Activated T-cell treated with anti-CD3 and anti-CD28 coated beads, Interleukin-2, amount 50 U/mL, for 48 hours (primary cell): ENCODE measurements at regions not wholly inside any gene's neighbourhood (a gene's known extent, or its start where the extent isn't known, plus 50 kb on each side); places are given as distances from the start of the nearest gene placed in this dataset.
"Not testable (repeated sequence)": the region's sequence is repeated elsewhere in the genome, so short reads cannot be mapped to it uniquely, and the experiment has no call there.

ENCODE experiments used
- DNase-seq, 2 experiments: peaks; one replicate each; pipeline ENCODE4 v3.0.0-alpha.2; 2020

DNA sequence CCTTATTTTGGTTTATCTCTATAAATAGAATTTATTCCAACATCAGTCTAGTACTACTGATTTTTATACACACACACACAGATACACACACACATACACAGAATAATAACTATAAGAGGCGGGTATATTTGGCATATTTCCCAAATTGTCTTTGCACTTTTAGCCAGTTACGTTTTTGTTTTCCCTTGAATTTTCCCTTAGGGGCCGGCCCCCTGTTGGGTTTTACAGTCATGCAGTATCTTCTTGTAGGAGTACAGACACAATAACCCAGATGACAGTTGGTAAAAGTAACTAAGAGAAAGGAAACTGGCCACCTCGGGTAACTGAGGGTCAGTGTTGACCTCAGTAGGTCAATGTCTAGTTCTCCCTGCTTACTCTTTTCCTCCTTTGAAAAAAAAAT is 50.9 kb downstream of the DISP1 start:
- DNase-seq: no peak

DNA sequence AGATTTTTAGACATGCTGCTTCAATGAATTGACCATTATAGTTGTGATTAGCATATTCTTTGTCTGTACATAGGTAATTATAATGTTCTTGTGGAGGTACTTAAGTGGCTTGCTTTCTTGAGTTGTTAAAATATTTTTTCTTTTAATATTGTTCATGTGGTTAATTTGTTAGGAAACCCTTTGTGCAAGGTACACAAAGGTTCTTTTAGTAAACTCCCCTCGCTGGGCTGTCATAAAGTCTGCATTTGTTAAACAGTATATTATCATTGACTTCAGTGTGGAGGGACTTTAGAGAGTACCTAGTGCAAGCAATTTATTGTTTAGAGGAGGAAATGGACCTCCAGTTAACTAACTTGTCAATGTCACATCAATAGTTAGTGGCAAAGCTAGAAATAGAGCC is 52.5 kb downstream of the DISP1 start:
- DNase-seq: no peak

DNA sequence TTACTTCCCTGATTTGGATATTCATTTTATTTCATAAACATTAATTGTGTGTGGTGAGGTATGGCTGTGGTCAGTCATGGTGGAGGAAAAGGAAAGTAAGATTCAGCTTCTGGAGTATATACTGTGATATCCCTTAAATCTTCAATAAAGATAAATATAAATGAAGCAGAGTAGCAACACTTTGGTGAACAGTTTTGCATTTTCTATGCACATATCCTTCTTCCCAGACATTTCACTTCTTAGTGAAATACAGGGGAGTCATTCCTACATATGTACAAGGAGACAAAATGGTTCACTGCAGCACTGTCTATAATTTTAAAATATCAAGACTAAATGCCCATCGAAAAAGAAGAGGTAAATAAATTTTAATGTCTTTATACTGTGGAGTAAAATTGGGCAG is 61.3 kb downstream of the DISP1 start:
- DNase-seq: no peak

DNA sequence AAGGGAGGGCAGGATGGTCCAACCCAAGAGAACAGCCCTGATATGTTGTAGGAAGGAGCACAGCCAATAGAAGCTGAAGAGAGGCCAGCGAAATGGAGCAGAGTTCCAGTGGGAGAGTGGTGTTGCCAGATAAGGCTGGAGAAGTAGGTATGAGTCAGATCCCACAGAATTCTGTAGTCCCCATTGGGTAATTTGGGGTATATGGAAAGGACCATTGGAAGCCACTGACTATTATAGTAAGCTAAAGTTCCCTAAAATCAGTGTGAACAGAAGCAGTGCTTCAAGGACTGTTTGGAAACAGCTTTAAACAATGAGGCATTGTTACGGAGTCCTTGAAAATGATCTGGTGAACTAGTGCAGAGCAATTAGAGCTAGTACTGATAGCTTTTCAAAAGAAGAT is 63.0 kb downstream of the DISP1 start:
- no peak for DNase-seq

DNA sequence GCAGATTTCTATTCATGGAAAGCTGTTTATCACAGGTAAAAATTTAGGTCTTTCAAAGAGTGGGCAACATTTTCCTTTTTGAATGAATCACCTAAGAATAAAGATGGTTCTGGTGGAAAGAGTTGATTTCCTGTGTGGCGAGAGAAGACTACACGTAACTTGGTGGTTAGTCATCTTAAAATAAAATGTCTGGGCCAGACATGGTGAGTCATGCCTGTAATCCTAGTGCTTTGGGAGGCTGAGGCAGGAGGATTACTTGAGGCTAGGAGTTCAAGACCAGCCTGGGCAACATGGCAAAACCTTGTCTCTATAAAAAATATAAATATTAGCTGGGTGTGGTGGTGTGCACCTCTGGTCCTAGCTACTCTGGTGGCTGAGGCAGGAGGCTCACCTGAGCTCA is 65.7 kb downstream of the DISP1 start:
- DNase-seq: peak in 1 of 2 experiments; percentile 35

DNA sequence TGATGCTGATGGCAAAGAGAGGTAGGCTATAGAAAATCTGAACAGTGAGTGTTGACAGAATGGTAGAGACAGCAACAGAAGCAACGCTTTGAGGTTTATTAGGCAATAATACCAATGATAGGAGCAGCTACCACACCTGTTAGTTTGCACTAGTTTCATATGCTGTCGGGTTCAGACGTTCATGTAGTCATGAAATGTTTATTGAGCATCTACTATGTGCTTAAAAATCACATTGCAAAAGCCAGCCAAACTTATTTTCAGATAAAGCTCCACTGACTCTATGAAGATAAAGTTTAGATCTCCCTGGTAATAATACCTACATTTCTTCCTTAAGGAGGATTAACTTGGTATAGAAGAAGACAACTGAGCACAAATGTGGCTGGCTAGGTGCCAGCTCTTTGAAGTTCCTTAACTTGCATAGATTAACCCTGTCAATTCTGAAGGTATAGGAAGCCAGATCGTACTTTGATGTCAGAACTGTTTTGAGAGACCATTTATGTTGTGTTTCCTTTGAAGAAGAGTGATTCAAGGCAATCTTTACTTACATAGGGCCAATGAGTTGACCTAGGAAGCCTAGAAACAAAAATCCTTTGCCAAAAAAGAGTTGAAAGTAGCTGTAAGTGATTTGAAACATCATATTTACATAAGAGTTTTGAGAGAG is 71.5 kb downstream of the DISP1 start:
- DNase-seq: no peak

DNA sequence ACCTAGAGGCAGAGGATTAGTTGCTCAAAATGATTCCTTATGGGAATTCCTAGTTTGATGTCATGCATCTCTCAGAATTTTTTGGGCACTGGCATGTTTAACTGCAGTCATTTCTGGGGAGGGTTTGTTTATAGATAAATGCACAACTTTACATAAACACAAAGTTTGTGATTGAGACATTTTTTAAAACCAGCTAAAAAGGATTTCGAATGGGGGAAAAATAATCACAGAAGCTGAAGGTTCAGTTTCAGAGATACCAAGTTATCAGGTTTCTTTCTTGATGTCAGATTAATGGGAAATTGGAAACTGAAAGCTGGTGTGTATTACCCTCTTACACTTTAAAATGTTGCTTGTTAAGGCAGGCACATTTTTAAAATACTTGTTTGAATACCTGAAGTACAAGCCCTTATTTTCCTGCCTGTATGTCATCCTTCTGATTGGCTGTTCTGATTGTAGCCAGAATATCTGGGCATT is 72.1 kb downstream of the DISP1 start:
- DNase-seq: no peak

DNA sequence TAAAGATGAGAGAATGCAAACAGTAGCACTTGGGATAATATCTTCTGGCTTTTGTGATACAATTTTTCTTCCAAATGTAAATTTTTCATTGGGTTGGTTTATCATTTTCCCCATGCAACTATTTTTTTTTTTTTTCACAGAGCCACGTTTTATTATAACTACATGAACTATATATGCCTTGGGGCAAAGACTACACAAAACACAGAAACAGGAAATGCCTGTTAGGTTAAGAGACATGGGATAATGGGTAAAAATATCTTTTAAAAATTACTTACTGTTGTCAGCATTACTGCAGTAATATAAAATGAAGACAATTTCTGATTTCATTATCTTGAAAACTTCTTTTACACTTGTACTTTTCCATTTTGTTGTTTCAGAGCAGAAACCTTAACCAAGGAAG is 74.6 kb downstream of the DISP1 start:
- DNase-seq: no peak

DNA sequence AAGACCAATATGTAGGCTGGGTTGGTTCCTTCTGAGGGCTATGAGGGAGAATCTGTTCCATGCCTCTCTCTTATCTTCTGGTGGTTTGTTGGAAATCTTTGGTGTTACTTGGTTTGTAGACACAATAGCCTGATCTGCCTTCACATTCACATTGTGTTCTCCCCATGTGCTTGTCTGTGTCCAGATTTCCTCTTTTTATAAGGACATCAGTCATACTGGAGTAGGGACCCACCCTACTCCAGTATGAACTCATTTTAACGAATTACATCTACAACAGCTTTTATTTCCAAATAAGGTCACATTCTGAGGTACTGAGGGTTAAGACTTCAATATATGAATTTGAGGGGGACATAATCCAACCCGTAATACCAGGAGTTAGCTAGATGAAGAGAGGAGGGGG is 75.9 kb downstream of the DISP1 start:
- no peak for DNase-seq

DNA sequence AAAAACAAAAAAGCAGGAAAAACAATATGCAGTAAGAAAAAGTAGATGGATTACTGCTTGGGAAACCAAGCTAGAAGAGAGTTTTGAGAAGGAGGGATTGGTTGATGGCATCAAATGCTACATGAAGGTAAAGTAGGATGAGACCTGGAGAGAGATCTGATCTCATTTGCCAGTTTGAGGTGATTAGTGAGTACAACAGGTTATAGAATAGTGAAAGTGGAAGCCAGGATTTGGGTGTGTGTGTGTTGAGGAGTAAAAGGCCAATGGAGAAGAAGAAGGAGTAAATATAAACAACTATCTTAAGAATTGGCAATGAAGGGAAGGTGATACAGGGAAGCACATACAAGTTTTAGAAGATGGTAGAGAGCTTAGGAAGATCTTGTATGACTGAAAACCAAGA is 76.7 kb downstream of the DISP1 start:
- no peak for DNase-seq

DNA sequence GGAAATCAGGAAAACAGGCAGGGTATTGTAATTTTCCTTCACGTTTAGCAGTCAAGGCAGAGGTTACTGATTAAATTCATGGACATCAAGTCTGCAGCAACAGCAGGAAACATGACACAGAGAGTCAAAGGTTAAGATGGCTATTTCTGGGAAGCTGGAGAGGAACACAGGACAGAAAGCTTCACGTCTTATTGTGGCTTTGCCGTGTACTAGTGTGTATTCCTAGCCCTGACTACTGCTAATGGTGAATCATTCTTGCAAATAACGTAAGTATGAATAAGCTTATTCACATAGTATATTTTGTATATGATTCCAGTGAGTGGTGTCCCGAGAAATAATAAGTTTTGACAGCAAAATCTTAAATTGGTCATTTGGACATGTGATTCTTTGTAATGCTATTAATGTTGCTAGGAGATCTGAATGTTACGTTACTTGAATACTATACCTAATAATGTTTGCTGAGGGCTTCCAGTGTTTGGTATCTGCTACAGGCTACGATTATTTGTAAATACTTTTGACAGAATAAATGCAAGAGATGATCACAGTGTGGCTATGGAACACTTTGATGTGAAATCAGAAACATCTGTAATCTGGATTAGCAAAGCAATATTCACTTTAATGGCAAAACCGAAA is 77.4 kb downstream of the DISP1 start:
- DNase-seq: no peak

DNA sequence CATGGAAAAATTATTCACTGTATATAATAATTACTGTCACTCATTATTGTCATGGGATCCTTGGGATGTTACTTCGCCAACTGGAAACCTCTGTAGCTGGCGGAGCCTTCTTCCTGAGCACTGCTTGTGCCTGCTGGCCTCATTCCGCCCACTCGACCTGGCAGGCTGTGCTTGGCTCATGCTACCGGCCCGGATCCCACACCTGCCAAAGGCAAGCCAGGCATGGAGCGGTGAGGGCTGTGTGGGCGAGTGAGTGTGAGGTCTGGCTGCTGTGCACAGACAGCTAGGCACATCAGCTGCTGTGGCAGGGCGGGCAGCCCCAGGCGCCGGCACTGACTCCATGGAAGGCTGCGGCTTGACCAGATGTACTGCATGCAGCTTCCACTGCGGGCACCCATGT is 78.4 kb downstream of the DISP1 start:
- no peak for DNase-seq

DNA sequence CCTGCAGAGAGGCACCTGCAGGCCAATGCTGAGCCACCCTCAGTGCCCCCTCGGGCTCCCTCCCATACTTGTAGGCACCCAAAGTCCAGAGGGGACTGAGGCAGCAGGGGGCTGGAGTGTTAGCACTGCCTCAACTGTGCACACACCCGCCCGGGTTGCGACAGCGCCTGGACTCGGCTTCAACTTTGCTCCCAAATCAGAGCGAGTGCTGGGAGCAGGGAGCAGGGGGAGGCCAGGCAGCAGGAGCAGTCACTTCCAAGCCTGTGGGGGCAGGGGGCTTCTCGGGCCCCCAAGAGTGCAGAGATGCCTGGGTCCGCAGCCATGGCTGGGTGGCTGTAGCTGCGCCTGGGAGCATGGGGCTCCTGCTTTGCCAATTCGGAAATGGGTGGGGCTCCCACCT is 79.5 kb downstream of the DISP1 start:
- no peak for DNase-seq

DNA sequence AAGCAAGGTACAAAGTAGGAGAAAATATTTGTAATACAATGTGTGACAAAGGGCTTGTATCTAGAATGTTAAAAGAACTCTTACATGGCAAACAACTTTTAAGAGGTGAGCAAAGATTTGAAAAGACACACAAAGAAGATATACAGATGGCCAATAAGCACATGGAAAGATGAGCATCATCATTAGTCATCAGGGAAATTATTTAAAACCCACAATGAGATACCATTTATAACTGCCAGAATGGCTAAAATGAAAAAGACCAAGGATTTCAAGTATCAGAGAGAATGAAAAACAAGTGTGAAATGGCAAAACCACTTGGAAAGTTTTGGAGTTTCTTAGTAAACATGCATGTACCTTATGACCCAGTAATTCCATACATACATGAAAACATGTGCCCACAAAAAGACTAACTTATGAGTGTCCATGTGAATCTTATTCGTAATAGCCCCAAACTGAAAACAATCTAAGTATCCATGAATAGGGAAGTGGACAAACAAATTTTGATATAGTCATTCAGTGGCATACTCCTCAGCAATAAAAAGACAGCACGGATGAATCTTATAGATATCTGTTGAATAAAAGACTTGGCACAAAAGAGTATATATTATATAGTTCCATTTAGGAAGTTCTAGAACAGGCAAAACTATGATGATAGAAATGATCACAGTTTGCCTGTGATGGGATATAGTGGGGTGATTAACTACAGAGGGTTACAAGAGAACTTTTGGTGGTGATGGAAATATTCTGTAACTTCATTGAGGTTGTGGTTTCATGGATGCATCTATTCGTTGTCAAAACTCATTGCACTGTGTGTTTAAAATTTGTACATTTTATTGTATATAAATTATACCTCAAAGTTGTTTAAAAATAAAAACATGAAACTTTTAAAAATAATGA is 82.0 kb downstream of the DISP1 start:
- no peak for DNase-seq

DNA sequence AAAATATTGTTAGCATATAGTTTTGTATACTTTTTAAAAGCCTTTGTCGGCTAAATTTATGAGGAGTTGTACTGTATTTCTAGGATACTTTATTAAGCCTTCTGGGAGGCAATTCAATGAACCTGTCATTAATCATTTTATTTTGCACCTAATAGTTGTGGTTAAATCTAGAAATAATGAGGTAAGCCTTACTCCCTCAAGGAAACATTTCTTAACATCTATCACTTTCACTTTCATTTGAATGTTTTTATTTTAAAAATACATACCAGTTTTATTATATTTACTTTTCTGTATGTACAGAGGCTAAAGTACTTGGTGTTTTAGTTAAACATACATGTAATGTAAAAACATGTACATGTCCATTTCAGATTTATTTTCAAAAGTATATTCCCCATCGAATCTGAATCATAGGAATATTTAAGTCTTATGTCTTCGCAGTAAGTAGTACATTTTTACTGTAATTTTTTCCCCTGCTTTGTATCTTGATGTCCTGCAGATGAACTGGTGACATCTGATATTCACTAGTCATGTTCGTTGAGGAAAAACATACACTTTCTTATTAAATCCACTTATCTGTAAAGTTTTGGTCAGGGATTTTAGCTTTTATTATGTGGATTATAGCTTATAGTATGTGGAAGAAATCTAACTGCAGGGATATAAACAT is 82.8 kb downstream of the DISP1 start:
- no peak for DNase-seq

DNA sequence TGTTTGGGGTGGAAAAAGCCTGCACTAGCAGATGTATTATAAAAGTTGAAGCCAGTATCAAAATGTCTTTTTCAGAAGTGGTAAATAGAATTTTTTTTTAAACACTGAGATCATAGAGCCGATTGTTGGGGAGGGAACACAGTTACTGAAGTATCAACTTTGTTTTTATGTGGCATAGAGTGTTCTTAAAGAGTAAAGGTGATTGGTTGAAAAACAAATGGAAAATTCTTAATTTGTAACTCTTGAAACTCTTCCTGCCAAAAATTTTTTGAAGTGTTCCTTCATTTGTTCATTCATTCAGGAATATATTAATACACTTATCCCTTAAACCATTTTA is 83.3 kb downstream of the DISP1 start:
- no peak for DNase-seq

DNA sequence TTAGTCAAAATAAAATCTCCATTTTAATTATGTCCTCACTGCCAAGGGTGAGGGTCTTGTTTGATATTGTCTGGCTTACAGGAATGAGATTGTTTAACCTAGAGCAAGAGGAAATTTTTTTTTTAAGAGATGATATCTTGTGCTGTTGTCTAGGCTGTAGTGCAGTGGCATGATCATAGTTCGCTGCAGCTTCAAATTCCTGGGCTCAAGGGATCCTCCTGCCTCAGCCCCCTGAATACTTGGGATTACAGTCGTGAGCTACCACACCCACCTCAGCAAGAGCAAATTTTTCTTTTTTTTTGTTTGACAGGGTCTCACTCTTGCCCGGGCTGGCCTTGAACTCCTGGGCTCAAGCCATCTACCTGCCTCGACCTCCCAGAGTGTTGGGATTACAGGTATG is 84.6 kb downstream of the DISP1 start:
- no peak for DNase-seq

DNA sequence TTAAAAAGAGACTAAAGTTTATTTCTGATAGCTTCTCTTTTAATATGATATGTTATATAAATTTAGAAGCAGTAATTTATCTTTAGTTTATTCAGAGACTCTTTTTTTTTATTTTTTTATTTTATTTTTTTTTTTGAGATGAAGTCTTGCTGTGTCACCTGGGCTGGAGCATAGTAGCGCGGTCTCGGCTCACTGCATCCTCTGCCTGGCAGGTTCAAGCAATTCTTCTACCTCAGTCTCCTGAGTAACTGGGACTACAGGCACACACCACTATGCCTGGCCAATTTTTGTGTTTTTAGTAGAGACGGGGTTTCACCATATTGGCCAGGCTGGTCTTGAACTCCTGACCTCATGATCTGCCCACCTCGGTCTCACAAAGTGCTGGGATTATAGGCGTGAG is 89.6 kb downstream of the DISP1 start:
- DNase-seq: no peak

DNA sequence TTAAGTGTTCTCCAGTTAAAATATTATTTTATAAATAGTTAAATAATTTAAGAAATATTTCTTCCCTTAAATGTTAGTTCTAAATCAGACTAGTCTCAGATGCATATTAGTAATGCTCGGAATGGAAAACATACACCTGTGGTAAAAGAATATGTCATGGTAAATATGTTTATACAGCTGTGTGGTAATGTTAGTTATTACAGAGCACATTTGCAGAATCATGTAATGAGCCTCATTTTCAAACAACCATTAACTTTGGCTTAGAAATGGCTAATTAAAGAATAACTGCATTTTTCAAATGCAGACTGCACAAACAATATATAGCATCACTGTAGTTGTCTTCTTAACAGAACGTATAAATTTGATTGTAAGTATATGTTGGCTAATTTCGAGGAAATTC is 90.3 kb downstream of the DISP1 start:
- no peak for DNase-seq

DNA sequence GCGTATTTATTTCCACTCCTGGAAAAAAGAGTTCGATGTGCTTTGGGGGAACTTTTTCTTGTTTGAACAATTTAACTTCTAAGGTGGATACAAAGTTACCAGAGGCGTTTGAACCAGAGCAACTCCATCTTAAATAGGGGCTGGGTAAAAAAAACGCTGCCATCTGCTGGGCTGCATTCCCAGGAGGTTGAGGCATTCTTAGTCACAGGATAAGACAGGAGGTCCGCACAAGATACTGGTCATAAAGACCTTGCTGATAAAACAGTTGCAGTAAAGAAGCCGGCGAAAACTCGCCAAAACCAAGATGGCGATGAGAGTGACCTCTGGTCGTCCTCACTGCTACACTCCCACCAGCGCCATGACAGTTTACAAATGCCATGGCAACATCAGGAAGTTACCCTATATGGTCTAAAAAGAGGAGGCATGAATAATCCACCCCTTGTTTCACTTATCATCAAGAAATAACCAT is 91.5 kb downstream of the DISP1 start:
- not testable (repeated sequence) for DNase-seq

DNA sequence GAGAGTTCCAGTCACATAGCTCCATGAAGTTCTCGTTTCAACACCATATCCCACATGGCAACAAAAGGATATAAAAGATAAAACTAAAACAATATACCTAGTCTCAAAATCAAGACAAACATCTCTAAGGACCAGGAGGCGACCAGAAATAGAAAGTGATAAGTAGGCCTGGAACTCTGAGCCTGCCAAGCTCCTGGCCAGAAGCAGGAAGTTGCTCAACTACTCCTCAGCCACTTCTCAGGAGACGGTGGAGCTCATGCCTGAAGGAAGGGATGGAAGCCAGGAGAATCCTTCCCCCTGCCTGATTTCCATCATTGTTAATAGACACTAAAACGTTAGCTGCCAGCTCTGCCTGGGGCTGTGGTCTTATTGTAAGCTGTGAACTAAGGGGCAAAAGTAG is 94.7 kb downstream of the DISP1 start:
- no peak for DNase-seq

DNA sequence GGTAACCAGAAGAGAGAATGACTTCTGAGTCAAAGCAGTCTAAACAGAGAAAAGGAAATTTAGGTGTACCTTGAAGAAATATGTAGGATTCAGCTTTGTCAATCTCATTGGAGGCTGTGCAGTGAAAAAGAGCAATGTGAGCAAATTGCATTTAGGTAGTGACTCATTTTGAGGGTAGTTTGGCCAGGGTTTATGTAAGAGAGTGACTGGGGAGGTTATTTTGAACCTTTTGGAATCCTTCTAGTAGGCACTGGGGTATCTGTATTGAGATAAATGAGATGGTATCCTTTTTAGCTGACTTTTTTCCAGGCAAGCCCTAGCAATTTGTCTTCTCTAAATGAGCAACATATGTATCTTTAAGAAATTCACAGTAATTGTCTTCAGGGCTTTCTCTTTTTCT is 95.9 kb downstream of the DISP1 start:
- DNase-seq: no peak

DNA sequence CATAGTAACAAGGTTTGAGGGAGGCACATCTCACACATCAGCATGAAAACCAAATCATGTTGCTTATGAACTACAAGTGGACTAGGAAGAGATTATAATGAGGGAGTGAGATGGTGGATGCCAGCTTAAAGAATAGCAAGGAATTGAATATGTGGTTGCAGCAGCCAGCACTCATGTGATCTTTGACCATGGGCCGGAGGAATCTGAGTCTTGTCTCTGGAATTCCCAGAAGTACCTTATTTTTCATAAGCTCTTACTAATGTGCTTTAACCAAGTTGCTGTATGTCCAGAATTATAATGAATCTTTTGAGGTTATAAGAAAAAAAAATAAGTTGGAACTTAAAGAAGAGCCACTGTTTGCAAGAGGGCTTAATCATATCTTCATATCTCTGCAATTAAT is 97.0 kb downstream of the DISP1 start:
- no peak for DNase-seq

DNA sequence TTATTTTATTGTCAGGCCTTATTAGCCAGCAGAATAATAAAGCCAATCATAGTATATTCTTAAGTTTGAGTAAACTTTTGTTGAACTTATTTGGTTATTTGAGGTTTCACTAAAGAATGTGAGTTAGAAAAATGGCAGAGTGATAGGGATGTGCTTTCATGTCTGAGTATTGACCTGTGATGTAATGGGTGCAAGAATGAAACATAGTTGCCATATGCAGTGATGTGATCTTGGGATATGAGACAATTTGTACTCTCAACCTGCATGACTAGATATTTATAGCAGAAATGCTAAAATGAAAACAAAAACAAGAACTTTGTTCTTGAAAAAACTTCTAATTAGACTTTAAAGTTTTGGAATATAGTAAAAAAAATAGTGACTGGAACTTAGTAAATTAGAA is 97.9 kb downstream of the DISP1 start:
- no peak for DNase-seq
